ENCODE measurements at regions not wholly inside any gene's neighbourhood (a gene's known extent, or its start where the extent isn't known, plus 50 kb on each side); places are given as distances from the start of the nearest gene placed in this dataset.

DNA sequence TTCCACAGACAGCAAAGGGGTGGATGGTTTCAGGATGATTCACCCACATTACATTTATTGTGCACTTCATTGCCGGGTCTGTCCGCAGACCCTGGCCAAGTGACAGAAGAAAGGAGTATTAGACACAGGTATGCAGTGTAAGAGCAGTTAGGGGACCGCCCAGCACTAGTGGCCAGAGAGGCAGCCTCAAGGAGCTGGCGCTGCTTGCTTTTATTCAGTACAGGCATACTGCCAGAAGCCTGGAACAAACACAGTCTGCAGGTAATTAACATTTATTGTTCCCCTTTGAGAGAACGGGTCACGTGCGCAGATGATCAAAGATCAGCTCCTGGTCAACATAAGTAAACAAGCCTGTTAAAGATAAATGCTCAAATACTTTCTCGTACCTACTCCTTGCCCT lies 1639.0 kb upstream of the IGFBP7 start:
- 58 to 60% methylated on average over 8 of the region's 8 CpGs for WGBS, 2 donors
- TF ChIP-seq POLR2A (IDR thresholded peaks at IDR 0.05) = no peak
- TF ChIP-seq, protein P1, sequence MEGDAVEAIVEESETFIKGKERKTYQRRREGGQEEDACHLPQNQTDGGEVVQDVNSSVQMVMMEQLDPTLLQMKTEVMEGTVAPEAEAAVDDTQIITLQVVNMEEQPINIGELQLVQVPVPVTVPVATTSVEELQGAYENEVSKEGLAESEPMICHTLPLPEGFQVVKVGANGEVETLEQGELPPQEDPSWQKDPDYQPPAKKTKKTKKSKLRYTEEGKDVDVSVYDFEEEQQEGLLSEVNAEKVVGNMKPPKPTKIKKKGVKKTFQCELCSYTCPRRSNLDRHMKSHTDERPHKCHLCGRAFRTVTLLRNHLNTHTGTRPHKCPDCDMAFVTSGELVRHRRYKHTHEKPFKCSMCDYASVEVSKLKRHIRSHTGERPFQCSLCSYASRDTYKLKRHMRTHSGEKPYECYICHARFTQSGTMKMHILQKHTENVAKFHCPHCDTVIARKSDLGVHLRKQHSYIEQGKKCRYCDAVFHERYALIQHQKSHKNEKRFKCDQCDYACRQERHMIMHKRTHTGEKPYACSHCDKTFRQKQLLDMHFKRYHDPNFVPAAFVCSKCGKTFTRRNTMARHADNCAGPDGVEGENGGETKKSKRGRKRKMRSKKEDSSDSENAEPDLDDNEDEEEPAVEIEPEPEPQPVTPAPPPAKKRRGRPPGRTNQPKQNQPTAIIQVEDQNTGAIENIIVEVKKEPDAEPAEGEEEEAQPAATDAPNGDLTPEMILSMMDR (IDR thresholded peaks at IDR 0.05) = no peak
- TF ChIP-seq EP300 (IDR thresholded peaks at IDR 0.05) = no peak

DNA sequence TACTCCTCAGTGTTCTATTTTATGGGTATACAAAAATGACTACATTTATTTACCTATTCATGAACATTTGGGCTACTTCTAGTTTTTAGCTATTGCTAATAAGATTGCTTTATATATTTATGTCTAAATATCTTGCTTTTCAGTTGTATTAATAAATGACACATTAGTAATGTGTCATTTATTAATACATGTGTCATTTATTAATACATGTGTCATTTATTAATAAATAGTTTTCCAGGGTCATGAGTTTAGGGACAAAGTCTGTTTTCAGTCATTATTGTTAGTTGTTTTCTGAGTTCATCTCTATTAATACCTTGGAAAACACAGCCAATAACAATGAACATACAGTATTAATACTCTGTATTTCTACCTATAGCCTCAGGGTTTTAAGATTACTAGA lies 1630.7 kb upstream of the IGFBP7 start:
- Histone ChIP-seq H3K27ac (no peak overlapping the region), H3K4me1 (no peaks in the 10 kb centered on the region), H3K27me3 (no peaks in the 10 kb centered on the region), H3K9me3 (no peaks in the 10 kb centered on the region), H3K36me3 (no peaks in the 10 kb centered on the region), H3K4me3 (no peak overlapping the region)
- no peak for DNase-seq (ENCODE audit: low spot score in 2 of 2)
- TF ChIP-seq EP300 (IDR thresholded peaks at IDR 0.05) (no peak), POLR2A (IDR thresholded peaks at IDR 0.05) (no peak)
- TF ChIP-seq, protein P1 (IDR thresholded peaks at IDR 0.05) = no peak

More for the DNA sequence above, 1639.0 kb upstream of the IGFBP7 start:
- no peak for DNase-seq (ENCODE audit: low spot score in 2 of 2)
- no peaks in the 10 kb centered on the region for H3K4me1 ChIP-seq
- H3K4me3 ChIP-seq = no peak overlapping the region
- H3K27ac ChIP-seq = no peak overlapping the region
- no peaks in the 10 kb centered on the region for H3K36me3 ChIP-seq
- no peaks in the 10 kb centered on the region for H3K9me3 ChIP-seq
- H3K27me3 ChIP-seq = no peaks in the 10 kb centered on the region

- H3K27ac ChIP-seq = no peak overlapping the region
- H3K36me3 ChIP-seq = no peaks in the 10 kb centered on the region
- H3K9me3 ChIP-seq = no peaks in the 10 kb centered on the region
- no peak overlapping the region for H3K4me3 ChIP-seq
- DNase-seq (ENCODE audit: low spot score in 2 of 2) = no peak
- WGBS, 2 donors = 95% methylated on average over 1 of the region's 1 CpG
- H3K4me1 ChIP-seq = no peaks in the 10 kb centered on the region
- H3K27me3 ChIP-seq = no peaks in the 10 kb centered on the region
- TF ChIP-seq POLR2A (IDR thresholded peaks at IDR 0.05) (no peak), EP300 (IDR thresholded peaks at IDR 0.05) (no peak)
- TF ChIP-seq, protein P1 (IDR thresholded peaks at IDR 0.05) = no peak
Measured at GRCh38 chr4:58739275-58739674, 1629.1 kb upstream of the IGFBP7 start.

DNA sequence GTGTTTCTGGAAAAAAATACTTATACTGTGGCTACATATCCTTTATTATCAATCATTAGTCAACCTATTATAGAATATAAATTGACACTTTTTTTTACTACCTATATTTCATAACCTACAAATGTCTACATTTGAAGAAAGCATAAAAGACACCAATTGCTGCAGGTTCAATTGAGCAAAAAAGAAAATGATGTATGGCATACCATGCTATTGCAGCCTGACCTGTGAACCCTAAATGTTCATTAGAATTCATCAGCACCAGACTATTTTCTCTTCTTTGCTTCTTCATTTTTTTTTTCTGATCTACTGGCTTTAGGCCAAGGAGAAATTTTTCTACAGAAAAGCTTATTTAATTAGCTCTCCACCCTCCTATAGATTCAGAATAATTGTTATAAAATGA lies 1628.2 kb upstream of the IGFBP7 start:
- no peak for TF ChIP-seq POLR2A (IDR thresholded peaks at IDR 0.05)
- no peak for TF ChIP-seq EP300 (IDR thresholded peaks at IDR 0.05)
- TF ChIP-seq, protein P1 (IDR thresholded peaks at IDR 0.05) = no peak
- H3K36me3 ChIP-seq = no peaks in the 10 kb centered on the region
- H3K9me3 ChIP-seq = no peaks in the 10 kb centered on the region
- H3K4me1 ChIP-seq = no peaks in the 10 kb centered on the region
- no peak overlapping the region for H3K4me3 ChIP-seq
- H3K27ac ChIP-seq = no peak overlapping the region
- DNase-seq (ENCODE audit: low spot score in 2 of 2) = no peak
- no peaks in the 10 kb centered on the region for H3K27me3 ChIP-seq

DNA sequence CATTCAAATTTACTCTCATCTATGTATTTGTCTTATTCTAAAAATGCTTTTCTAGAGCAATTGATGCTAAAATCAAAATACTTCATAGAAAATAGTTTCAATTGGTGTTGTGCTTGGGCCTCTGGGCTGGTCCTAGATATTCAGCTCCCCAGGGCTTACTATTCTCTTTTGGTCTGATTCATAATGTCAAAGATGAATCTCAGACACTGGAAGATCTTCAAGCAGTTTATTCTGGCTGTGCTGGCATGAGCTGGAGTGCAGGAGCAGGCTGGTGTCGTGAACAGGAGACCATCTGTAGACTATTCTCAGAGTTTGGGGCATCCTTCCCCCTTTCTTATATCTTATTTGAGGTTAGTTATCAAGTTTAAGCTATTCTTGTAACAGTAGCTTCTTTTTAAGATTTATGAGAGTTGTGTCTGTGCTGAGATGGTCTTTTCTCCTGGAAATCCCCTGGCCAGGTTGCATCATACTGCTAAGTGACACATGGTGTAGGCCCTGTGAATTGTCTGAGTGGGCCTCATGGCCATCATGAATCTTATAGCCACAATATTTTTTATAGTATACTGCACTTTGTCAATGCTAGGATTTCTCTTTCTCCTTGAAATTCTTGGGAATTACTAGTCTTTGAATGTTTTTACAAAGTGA lies 1624.0 kb upstream of the IGFBP7 start:
- TF ChIP-seq POLR2A (IDR thresholded peaks at IDR 0.05) = no peak
- no peak for TF ChIP-seq EP300 (IDR thresholded peaks at IDR 0.05)
- TF ChIP-seq, protein P1 (IDR thresholded peaks at IDR 0.05) = no peak
- H3K4me3 ChIP-seq = no peak overlapping the region
- H3K27me3 ChIP-seq = no peaks in the 10 kb centered on the region
- H3K27ac ChIP-seq = no peak overlapping the region
- no peaks in the 10 kb centered on the region for H3K9me3 ChIP-seq
- no peaks in the 10 kb centered on the region for H3K4me1 ChIP-seq
- H3K36me3 ChIP-seq = no peaks in the 10 kb centered on the region
- WGBS, 2 donors = 67 to 90% methylated on average over 1 of the region's 1 CpG
- no peak for DNase-seq (ENCODE audit: low spot score in 2 of 2)
